H1 (cell line): ENCODE measurements at regions not wholly inside any gene's neighbourhood (a gene's known extent, or its start where the extent isn't known, plus 50 kb on each side); places are given as distances from the start of the nearest gene placed in this dataset.

Experiments used
- CTCF ChIA-PET: fragments of 300-600 bp; sonication (Branson Sonifier 250); formaldehyde crosslinking; loops from one replicate; lab custom pipeline; 2021; ENCODE audit not compliant: partially characterized antibody; lab: Charles Lee
- POLR2A ChIA-PET: fragments of 300-600 bp; sonication (Branson Sonifier 250); formaldehyde crosslinking; loops from one replicate; lab custom pipeline; 2021; ENCODE audit warnings: inconsistent platforms; ENCODE audit not compliant: partially characterized antibody; lab: Charles Lee
- DNase-seq, 2 experiments: peaks; one replicate each; pipeline versions ENCODE4 v3.0.0 to v3.0.0-alpha.2; 2010 to 2022; ENCODE audit warnings: low spot score in 2 of 2, low read depth in 1 of 2, mixed read lengths in 1 of 2
- FAIRE-seq: peaks from 2 replicates; lab custom pipeline; 2011; peaks lifted over from hg19 to GRCh38; lab: Jason Lieb, UNC
- H2AFZ ChIP-seq: 2 replicates; pipeline ENCODE4 v1.8.1; 2012; ENCODE audit warnings: low read length, inconsistent platforms
- H2AK5ac ChIP-seq: 2 replicates; pipeline ENCODE4 v1.6.1; 2013; ENCODE audit warnings: low read depth, low read length
- H2BK120ac ChIP-seq: replicated peaks from 2 replicates; pipeline ENCODE3; 2013; ENCODE audit warnings: low read depth, low read length, inconsistent platforms
- H2BK12ac ChIP-seq: 2 replicates; pipeline ENCODE4 v1.6.1; 2013; ENCODE audit warnings: low read depth, low read length
- H2BK15ac ChIP-seq: 2 replicates; pipeline ENCODE4 v1.6.1; 2013; ENCODE audit warnings: low read length
- H2BK20ac ChIP-seq: 2 replicates; pipeline ENCODE4 v1.6.1; 2013; ENCODE audit warnings: low read length
- H2BK5ac ChIP-seq: 2 replicates; pipeline ENCODE4 v1.6.1; 2013; ENCODE audit warnings: low read depth, low read length
- H3K14ac ChIP-seq: 2 replicates; pipeline ENCODE4 v1.6.1; 2013; ENCODE audit warnings: inconsistent platforms; ENCODE audit not compliant: insufficient read length
- H3K18ac ChIP-seq: 2 replicates; pipeline ENCODE4 v1.6.1; 2013; ENCODE audit warnings: low read length; ENCODE audit errors: extremely low read depth
- H3K23ac ChIP-seq: 2 replicates; pipeline ENCODE4 v1.6.1; 2013; ENCODE audit warnings: inconsistent platforms; ENCODE audit not compliant: insufficient read length
- H3K23me2 ChIP-seq: 2 replicates; pipeline ENCODE4 v1.6.1; 2013; ENCODE audit warnings: low read depth, low read length
- H3K27ac ChIP-seq: 2 replicates; pipeline ENCODE4 v1.6.1; 2011; ENCODE audit warnings: low read depth, low read length, inconsistent platforms
- H3K27me3 ChIP-seq, 4 experiments: replicated peaks in 1 of 4; 1 replicate in 1 of 4; 2 replicates in 3 of 4; pipeline versions ENCODE4 v1.6.1 to v1.8.1; 2011 to 2013; ENCODE audit warnings: low read length in 3 of 4, mild to moderate bottlenecking in 3 of 4, inconsistent platforms in 2 of 4, mixed read lengths in 2 of 4, moderate library complexity in 1 of 4; ENCODE audit not compliant: control insufficient read depth in 3 of 4, insufficient read depth in 3 of 4; ENCODE audit errors: extremely low read depth in 1 of 4
- H3K36me3 ChIP-seq, 4 experiments: 2 replicates each; pipeline versions ENCODE4 v1.6.1 to v1.8.1; 2011 to 2013; ENCODE audit warnings: mild to moderate bottlenecking in 4 of 4, low read length in 3 of 4, moderate library complexity in 2 of 4, control low read depth in 1 of 4, inconsistent platforms in 1 of 4; ENCODE audit not compliant: insufficient read depth in 4 of 4, control insufficient read depth in 2 of 4
- H3K4ac ChIP-seq: replicated peaks from 2 replicates; pipeline ENCODE3; 2013; ENCODE audit warnings: low read length, low read depth, mixed read lengths, inconsistent platforms; ENCODE audit not compliant: insufficient read length
- H3K4me1 ChIP-seq, 4 experiments: replicated peaks in 1 of 4; 1 replicate in 1 of 4; 2 replicates in 3 of 4; pipeline versions ENCODE4 v1.6.1 to v1.8.1; 2011 to 2013; ENCODE audit warnings: low read length in 3 of 4, inconsistent platforms in 2 of 4, mixed read lengths in 1 of 4; ENCODE audit not compliant: insufficient read depth in 4 of 4, control insufficient read depth in 3 of 4
- H3K4me2 ChIP-seq, 2 experiments: 2 replicates each; pipeline versions ENCODE4 v1.6.1 to v1.8.1; 2011 to 2013; ENCODE audit warnings: low read depth in 2 of 2, low read length in 2 of 2, control low read depth in 1 of 2, inconsistent platforms in 1 of 2, mild to moderate bottlenecking in 1 of 2; ENCODE audit not compliant: insufficient read depth in 1 of 2
- H3K4me3 ChIP-seq, 4 experiments: fragments of 200-600, 300-600 bp in 1 of 4; sonication (generic), shearing (Covaris generic), sonication (Bioruptor Twin) in 1 of 4; 2 replicates each; pipeline versions ENCODE4 v1.5.1 to v1.8.1; 2011 to 2016; ENCODE audit warnings: low read length in 4 of 4, low read depth in 3 of 4, control low read depth in 2 of 4, inconsistent platforms in 2 of 4, mild to moderate bottlenecking in 2 of 4, mixed read lengths in 1 of 4, moderate library complexity in 1 of 4; ENCODE audit not compliant: insufficient read depth in 2 of 4; ENCODE audit errors: extremely low read depth in 1 of 4
- H3K56ac ChIP-seq: replicated peaks from 2 replicates; pipeline ENCODE3; 2013; ENCODE audit warnings: low read depth, mild to moderate bottlenecking, mixed read lengths, low read length, inconsistent platforms; ENCODE audit not compliant: insufficient read length
- H3K79me1 ChIP-seq: 2 replicates; pipeline ENCODE4 v1.6.1; 2013; ENCODE audit warnings: low read depth, low read length, control low read depth
- H3K79me2 ChIP-seq, 2 experiments: 2 replicates each; pipeline versions ENCODE4 v1.6.1 to v1.8.1; 2012 to 2013; ENCODE audit warnings: low read length in 2 of 2, mild to moderate bottlenecking in 2 of 2, inconsistent platforms in 1 of 2; ENCODE audit not compliant: insufficient read depth in 2 of 2, control insufficient read depth in 1 of 2
- H3K9ac ChIP-seq, 4 experiments: replicated peaks in 1 of 4; 1 replicate in 1 of 4; 2 replicates in 3 of 4; pipeline versions ENCODE4 v1.6.1 to v1.8.1; 2011 to 2013; ENCODE audit warnings: low read depth in 3 of 4, low read length in 3 of 4, control low read depth in 2 of 4, mild to moderate bottlenecking in 2 of 4, moderate library complexity in 2 of 4, inconsistent platforms in 1 of 4; ENCODE audit errors: extremely low read depth in 1 of 4
- H3K9me3 ChIP-seq, 2 experiments: 2 replicates each; pipeline versions ENCODE4 v1.6.1 to v1.8.1; 2012 to 2013; ENCODE audit warnings: mild to moderate bottlenecking in 2 of 2, moderate library complexity in 2 of 2, control low read depth in 1 of 2, inconsistent platforms in 1 of 2, low read depth in 1 of 2, low read length in 1 of 2, mixed read lengths in 1 of 2; ENCODE audit not compliant: insufficient read depth in 2 of 2
- H4K20me1 ChIP-seq, 2 experiments: replicated peaks in 1 of 2; 2 replicates each; pipeline versions ENCODE3 to v1.8.1; 2011 to 2013; ENCODE audit warnings: inconsistent platforms in 2 of 2, low read length in 2 of 2, mild to moderate bottlenecking in 1 of 2; ENCODE audit not compliant: insufficient read depth in 2 of 2, control insufficient read depth in 1 of 2
- H4K5ac ChIP-seq: 2 replicates; pipeline ENCODE4 v1.6.1; 2013; ENCODE audit warnings: low read length, low read depth, mixed read lengths, inconsistent platforms; ENCODE audit not compliant: insufficient read length
- H4K8ac ChIP-seq: 2 replicates; pipeline ENCODE4 v1.8.0; 2013; ENCODE audit warnings: mild to moderate bottlenecking, moderate library complexity, low read length, inconsistent platforms; ENCODE audit not compliant: insufficient read depth; ENCODE audit errors: extremely low read depth
- H4K91ac ChIP-seq: replicated peaks from 2 replicates; pipeline ENCODE3; 2013; ENCODE audit warnings: low read length, mixed read lengths, inconsistent platforms; ENCODE audit not compliant: insufficient read length
- CBX5 ChIP-seq: fragments of 300-800, 300-1000 bp; sonication (generic); IDR thresholded peaks from 2 replicates; pipeline ENCODE4 v1.7.1; 2016; ENCODE audit warnings: antibody characterized with exemption, low read length, low read depth
- CREB1 ChIP-seq: IDR thresholded peaks from 2 replicates; pipeline ENCODE4 v1.6.1; 2012; ENCODE audit warnings: inconsistent platforms
- GTF2F1 ChIP-seq: IDR thresholded peaks from 2 replicates; pipeline ENCODE4 v1.6.1; 2012; ENCODE audit warnings: low read depth, low read length, improper control_type of control experiment, borderline replicate concordance
- PHF8 ChIP-seq: fragments of 200-600 bp; sonication (generic); conservative IDR thresholded peaks from 2 replicates; pipeline ENCODE4 v1.7.1; 2012; ENCODE audit warnings: low read depth, mild to moderate bottlenecking, inconsistent platforms, low read length, moderate library complexity
- RAD21 ChIP-seq, 2 experiments: IDR thresholded peaks in 1 of 2; conservative IDR thresholded peaks in 1 of 2; 2 replicates each; pipeline ENCODE4 v1.6.1; 2011; ENCODE audit warnings: low read depth in 2 of 2, low read length in 2 of 2, improper control_type of control experiment in 1 of 2, inconsistent platforms in 1 of 2, mild to moderate bottlenecking in 1 of 2, moderate library complexity in 1 of 2
- RXRA ChIP-seq: IDR thresholded peaks from 2 replicates; pipeline ENCODE4 v1.6.1; 2011; ENCODE audit warnings: low read depth, mild to moderate bottlenecking, low read length, moderate library complexity; ENCODE audit not compliant: insufficient read depth
- SAP30 ChIP-seq: fragments of 300-600 bp; sonication (generic); IDR thresholded peaks from 2 replicates; pipeline ENCODE4 v1.7.1; 2012; ENCODE audit warnings: low read length, moderate library complexity, mild to moderate bottlenecking, inconsistent platforms; ENCODE audit not compliant: insufficient read depth, insufficient replicate concordance
- SIRT6 ChIP-seq: IDR thresholded peaks from one replicate; pipeline ENCODE4 v1.7.1; 2012; ENCODE audit warnings: low read length, inconsistent platforms
- WGBS, 2 experiments: shearing (Covaris generic) in 1 of 2; methylation state at CpG; one replicate each; pipeline versions ENCODE4 v1.1.6 to v1.1.7; 2013 to 2015; ENCODE audit warnings: low lambda C conversion rate in 2 of 2, mixed read lengths in 2 of 2, inconsistent platforms in 1 of 2, low coverage in 1 of 2, missing lambda C conversion rate in 1 of 2; ENCODE audit not compliant: insufficient replicate concordance in 2 of 2, insufficient coverage in 1 of 2, insufficient read length in 1 of 2; ENCODE audit errors: extremely low coverage in 1 of 2, missing lambda C conversion rate in 1 of 2; 5-methylcytosine and 5-hydroxymethylcytosine counted together
- TF ChIP-seq, protein P1 (sequence below): IDR thresholded peaks from 2 replicates; pipeline ENCODE4 v1.6.1; 2012; ENCODE audit warnings: low read length, inconsistent platforms

DNA sequence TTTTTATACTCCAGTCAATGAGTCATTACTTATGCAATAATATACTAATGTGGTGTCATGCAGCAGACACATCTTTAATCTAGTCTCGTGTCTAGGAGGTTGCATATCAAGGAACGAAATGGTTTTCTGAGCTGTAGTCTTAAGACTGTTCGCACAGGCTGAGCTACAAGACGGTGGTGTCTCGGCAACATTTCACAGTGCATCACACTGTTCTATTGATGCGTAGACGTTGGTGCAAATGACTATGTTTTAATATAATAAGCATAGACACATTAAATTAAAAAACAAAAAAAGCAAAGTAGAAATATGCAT, 864.2 kb downstream of the GALR1 start:
- Histone ChIP-seq H2AK5ac (no peak overlapping the region), H3K9ac (no peak overlapping the region), H3K4me3 (no peak overlapping the region), H3K36me3 (no peaks in the 10 kb centered on the region), H3K79me1 (no peaks in the 10 kb centered on the region), H3K56ac (no peak overlapping the region), H3K4ac (no peak overlapping the region), H2BK5ac (no peak overlapping the region), H3K18ac (no peak overlapping the region), H3K23ac (no peak overlapping the region), H2BK15ac (no peak overlapping the region), H3K9me3 (no peaks in the 10 kb centered on the region), H3K23me2 (no peaks in the 10 kb centered on the region), H3K27me3 (no peaks in the 10 kb centered on the region), H4K91ac (no peak overlapping the region), H3K27ac (no peak overlapping the region), H2BK20ac (no peak overlapping the region), H2AFZ (no peak overlapping the region), H4K8ac (no peak overlapping the region), H3K4me1 (no peaks in the 10 kb centered on the region), H3K14ac (no peak overlapping the region), H3K4me2 (no peak overlapping the region), H2BK120ac (no peak overlapping the region), H4K20me1 (no peaks in the 10 kb centered on the region), H4K5ac (no peak overlapping the region), H3K79me2 (no peaks in the 10 kb centered on the region), H2BK12ac (no peak overlapping the region)
- WGBS, 2 experiments = 94% methylated on average over 7 of the region's 7 CpGs; no CpG with 5 or more reads in 1 of the 2 experiments
- POLR2A ChIA-PET = no interaction called here
- CTCF ChIA-PET = interaction anchor here (0.6 to 0.9 kb wide), 3 partner anchors 20 to 178 kb away, joined by 3 read pairs; no protein-coding TSS in a partner anchor
- no peak for TF ChIP-seq RXRA
- no peak for TF ChIP-seq CREB1
- no peak for TF ChIP-seq GTF2F1
- TF ChIP-seq CBX5 = no peak
- TF ChIP-seq, protein P1, sequence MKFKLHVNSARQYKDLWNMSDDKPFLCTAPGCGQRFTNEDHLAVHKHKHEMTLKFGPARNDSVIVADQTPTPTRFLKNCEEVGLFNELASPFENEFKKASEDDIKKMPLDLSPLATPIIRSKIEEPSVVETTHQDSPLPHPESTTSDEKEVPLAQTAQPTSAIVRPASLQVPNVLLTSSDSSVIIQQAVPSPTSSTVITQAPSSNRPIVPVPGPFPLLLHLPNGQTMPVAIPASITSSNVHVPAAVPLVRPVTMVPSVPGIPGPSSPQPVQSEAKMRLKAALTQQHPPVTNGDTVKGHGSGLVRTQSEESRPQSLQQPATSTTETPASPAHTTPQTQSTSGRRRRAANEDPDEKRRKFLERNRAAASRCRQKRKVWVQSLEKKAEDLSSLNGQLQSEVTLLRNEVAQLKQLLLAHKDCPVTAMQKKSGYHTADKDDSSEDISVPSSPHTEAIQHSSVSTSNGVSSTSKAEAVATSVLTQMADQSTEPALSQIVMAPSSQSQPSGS = no peak
- no peak for TF ChIP-seq SIRT6
- TF ChIP-seq RAD21 (IDR thresholded peaks at IDR 0.05 in 1 of 2, conservative IDR thresholded peaks at IDR 0.05 in 1 of 2; ENCODE audit: low read depth in 2 of 2, low read length in 2 of 2) = no peak
- no peak for TF ChIP-seq PHF8
- no peak for TF ChIP-seq SAP30
- FAIRE-seq (no peak), DNase-seq (no peak)
